CD14-positive monocyte (primary cell): ENCODE measurements at regions not wholly inside any gene's neighbourhood (a gene's known extent, or its start where the extent isn't known, plus 50 kb on each side); places are given as distances from the start of the nearest gene placed in this dataset.

ENCODE experiments used
- DNase-seq, 3 donors: peaks; one replicate each; pipeline ENCODE4 v3.0.0-alpha.2; 2011 to 2022
- H2AFZ ChIP-seq: 2 replicates; pipeline ENCODE4 v1.6.0; 2012; ENCODE audit warnings: mild to moderate bottlenecking, low read depth, low read length, inconsistent platforms; ENCODE audit not compliant: insufficient read depth, poor library complexity, severe bottlenecking
- H3K27ac ChIP-seq, 2 donors: 1 replicate in 1 of 2; 2 replicates in 1 of 2; pipeline ENCODE4 v1.5.1; 2012 to 2013; ENCODE audit warnings: low read length in 2 of 2, control low read depth in 1 of 2, inconsistent platforms in 1 of 2, low read depth in 1 of 2, mild to moderate bottlenecking in 1 of 2
- H3K27me3 ChIP-seq, 2 donors: one replicate each; pipeline versions ENCODE4 v1.6.0 to v1.6.1; 2011 to 2013; ENCODE audit warnings: low read length in 2 of 2; ENCODE audit not compliant: control insufficient read depth in 2 of 2, insufficient read depth in 2 of 2
- H3K36me3 ChIP-seq, 2 donors: replicated peaks in 1 of 2; 1 replicate in 1 of 2; 2 replicates in 1 of 2; pipeline versions ENCODE4 v1.5.1 to v1.6.1; 2012 to 2013; ENCODE audit warnings: low read length in 2 of 2, control low read depth in 1 of 2, inconsistent platforms in 1 of 2, mild to moderate bottlenecking in 1 of 2; ENCODE audit not compliant: insufficient read depth in 2 of 2, control insufficient read depth in 1 of 2
- H3K4me1 ChIP-seq, 2 donors: 1 replicate in 1 of 2; 2 replicates in 1 of 2; pipeline versions ENCODE4 v1.5.1 to v1.6.1; 2012 to 2013; ENCODE audit warnings: low read length in 2 of 2, control low read depth in 1 of 2, inconsistent platforms in 1 of 2, mild to moderate bottlenecking in 1 of 2, moderate library complexity in 1 of 2; ENCODE audit not compliant: insufficient read depth in 2 of 2, control insufficient read depth in 1 of 2
- H3K4me2 ChIP-seq: replicated peaks from 2 replicates; pipeline ENCODE3; 2012; ENCODE audit warnings: low read length, moderate library complexity, mild to moderate bottlenecking; ENCODE audit not compliant: poor library complexity, severe bottlenecking; ENCODE audit errors: extremely low read depth
- H3K4me3 ChIP-seq, 3 experiments: fragments of 200-600 bp in 1 of 3; sonication (generic) in 1 of 3; replicated peaks in 1 of 3; 1 replicate in 2 of 3; 2 replicates in 1 of 3; pipeline ENCODE4 v1.5.1; 2011 to 2013; ENCODE audit warnings: low read length in 3 of 3, mild to moderate bottlenecking in 3 of 3, control low read depth in 2 of 3, low read depth in 2 of 3, inconsistent platforms in 1 of 3, moderate library complexity in 1 of 3
- H3K79me2 ChIP-seq: 2 replicates; pipeline ENCODE4 v1.6.0; 2012; ENCODE audit warnings: mild to moderate bottlenecking, control low read depth, inconsistent platforms, low read length, moderate library complexity; ENCODE audit not compliant: insufficient read depth
- H3K9ac ChIP-seq: 2 replicates; pipeline ENCODE4 v1.6.0; 2017; ENCODE audit warnings: low read length, mild to moderate bottlenecking; ENCODE audit not compliant: insufficient read depth, poor library complexity, severe bottlenecking
- H3K9me3 ChIP-seq, 2 donors: replicated peaks in 1 of 2; 1 replicate in 1 of 2; 2 replicates in 1 of 2; pipeline versions ENCODE4 v1.5.1 to v1.6.1; 2012 to 2013; ENCODE audit warnings: low read length in 2 of 2, control low read depth in 1 of 2; ENCODE audit not compliant: control insufficient read depth in 1 of 2, insufficient read depth in 1 of 2
- H4K20me1 ChIP-seq: 2 replicates; pipeline ENCODE4 v1.6.0; 2012; ENCODE audit warnings: mild to moderate bottlenecking, low read length, control low read depth, moderate library complexity; ENCODE audit not compliant: insufficient read depth
- H3K27ac Mint-ChIP-seq, 7 donors: one replicate each; pipeline ENCODE4 v1.8.0; 2020; ENCODE audit warnings: mild to moderate bottlenecking in 7 of 7, mixed read lengths in 7 of 7, moderate library complexity in 6 of 7, inconsistent platforms in 2 of 7
- H3K27me3 Mint-ChIP-seq, 3 donors: one replicate each; pipeline ENCODE4 v1.8.0; 2021 to 2022; ENCODE audit warnings: low read depth in 3 of 3, mild to moderate bottlenecking in 3 of 3, mixed read lengths in 3 of 3, moderate library complexity in 3 of 3, inconsistent platforms in 1 of 3
- H3K36me3 Mint-ChIP-seq, 2 donors: one replicate each; pipeline ENCODE4 v1.8.0; 2020; ENCODE audit warnings: mixed read lengths in 2 of 2, inconsistent platforms in 1 of 2, mild to moderate bottlenecking in 1 of 2
- H3K4me1 Mint-ChIP-seq: one replicate; pipeline ENCODE4 v1.8.0; 2020; ENCODE audit warnings: mild to moderate bottlenecking, mixed read lengths
- H3K4me3 Mint-ChIP-seq, 2 donors: one replicate each; pipeline ENCODE4 v1.8.0; 2020; ENCODE audit warnings: mild to moderate bottlenecking in 2 of 2, mixed read lengths in 2 of 2, moderate library complexity in 1 of 2
- H3K9me3 Mint-ChIP-seq, 7 donors: one replicate each; pipeline ENCODE4 v1.8.0; 2020 to 2022; ENCODE audit warnings: mixed read lengths in 7 of 7, mild to moderate bottlenecking in 6 of 7, moderate library complexity in 6 of 7, inconsistent platforms in 2 of 7
- WGBS: methylation state at CpG from one replicate; pipeline ENCODE4 v1.1.5; 2013; ENCODE audit warnings: missing lambda C conversion rate; ENCODE audit not compliant: insufficient coverage; 5-methylcytosine and 5-hydroxymethylcytosine counted together
- intact Hi-C, 2 donors: fragments of 100-400 bp; cut with micrococcal nuclease; formaldehyde crosslinking; loops; one replicate each; pipeline versions ENCODE4 v1.15.0 to v1.15.1; 2023
- TF ChIP-seq, protein P1 (sequence below): fragments of 200-600 bp; IDR thresholded peaks from one replicate; pipeline ENCODE4 v1.8.0; 2022; ENCODE audit warnings: antibody characterized with exemption, mild to moderate bottlenecking

DNA sequence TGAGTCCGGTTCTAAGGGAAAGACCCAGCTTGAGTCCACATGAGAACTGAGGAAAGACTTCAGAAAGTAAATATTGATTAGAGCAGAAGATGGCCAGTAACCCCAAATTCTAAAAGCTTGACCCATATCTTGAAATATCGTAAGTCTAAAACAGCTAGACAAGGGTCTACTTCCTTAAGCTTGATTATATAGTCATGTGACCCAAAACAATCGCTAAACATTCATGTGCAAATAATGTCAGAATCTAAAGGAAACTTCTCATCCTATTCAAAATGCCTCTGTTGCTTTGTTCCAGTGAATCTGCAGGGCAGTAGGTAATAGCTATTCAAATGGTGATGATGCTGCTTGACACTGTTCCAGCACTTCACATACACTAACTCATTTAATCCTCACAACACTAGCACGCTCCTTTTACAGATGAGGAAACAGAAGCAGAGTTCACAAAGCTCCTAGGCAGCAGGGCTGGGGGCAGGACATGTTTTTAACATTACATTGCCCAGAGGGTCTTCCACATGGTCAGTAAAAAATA, 52.6 kb downstream of the TCF20 start:
- Histone ChIP-seq H3K4me2 (no peak overlapping the region), H2AFZ (no peak overlapping the region), H3K9me3 (no peaks in the 10 kb centered on the region), H4K20me1 (peaks cover 88% of the 10 kb centered on the region), H3K4me3 (no peak overlapping the region), H3K9ac (no peak overlapping the region), H3K4me1 (no peaks in the 10 kb centered on the region), H3K79me2 (peaks cover 49% of the 10 kb centered on the region), H3K36me3 (peaks cover 24 to 28% of the 10 kb centered on the region in 2 donors), H3K27me3 (no peaks in the 10 kb centered on the region), H3K27ac (no peak overlapping the region)
- peaks cover 0 to 3% (median 0%) of the 10 kb centered on the region in 3 donors for H3K27me3 Mint-ChIP-seq
- no CpG with 5 or more reads among the region's 4 CpGs for WGBS
- H3K4me1 Mint-ChIP-seq, result peaks cover 16% of the 10 kb centered on the region
- H3K4me3 Mint-ChIP-seq, result no peak overlapping the region
- TF ChIP-seq, protein P1, sequence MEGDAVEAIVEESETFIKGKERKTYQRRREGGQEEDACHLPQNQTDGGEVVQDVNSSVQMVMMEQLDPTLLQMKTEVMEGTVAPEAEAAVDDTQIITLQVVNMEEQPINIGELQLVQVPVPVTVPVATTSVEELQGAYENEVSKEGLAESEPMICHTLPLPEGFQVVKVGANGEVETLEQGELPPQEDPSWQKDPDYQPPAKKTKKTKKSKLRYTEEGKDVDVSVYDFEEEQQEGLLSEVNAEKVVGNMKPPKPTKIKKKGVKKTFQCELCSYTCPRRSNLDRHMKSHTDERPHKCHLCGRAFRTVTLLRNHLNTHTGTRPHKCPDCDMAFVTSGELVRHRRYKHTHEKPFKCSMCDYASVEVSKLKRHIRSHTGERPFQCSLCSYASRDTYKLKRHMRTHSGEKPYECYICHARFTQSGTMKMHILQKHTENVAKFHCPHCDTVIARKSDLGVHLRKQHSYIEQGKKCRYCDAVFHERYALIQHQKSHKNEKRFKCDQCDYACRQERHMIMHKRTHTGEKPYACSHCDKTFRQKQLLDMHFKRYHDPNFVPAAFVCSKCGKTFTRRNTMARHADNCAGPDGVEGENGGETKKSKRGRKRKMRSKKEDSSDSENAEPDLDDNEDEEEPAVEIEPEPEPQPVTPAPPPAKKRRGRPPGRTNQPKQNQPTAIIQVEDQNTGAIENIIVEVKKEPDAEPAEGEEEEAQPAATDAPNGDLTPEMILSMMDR, result no peak
- DNase-seq, result no peak
- intact Hi-C loops, result no loop called here
- peak overlapping the region in 3 of 7 donors; percentile 4 to 52 (median 27) for H3K27ac Mint-ChIP-seq
- H3K9me3 Mint-ChIP-seq, result no peaks in the 10 kb centered on the region
- H3K36me3 Mint-ChIP-seq, result peaks cover 24 to 30% of the 10 kb centered on the region in 2 donors

DNA sequence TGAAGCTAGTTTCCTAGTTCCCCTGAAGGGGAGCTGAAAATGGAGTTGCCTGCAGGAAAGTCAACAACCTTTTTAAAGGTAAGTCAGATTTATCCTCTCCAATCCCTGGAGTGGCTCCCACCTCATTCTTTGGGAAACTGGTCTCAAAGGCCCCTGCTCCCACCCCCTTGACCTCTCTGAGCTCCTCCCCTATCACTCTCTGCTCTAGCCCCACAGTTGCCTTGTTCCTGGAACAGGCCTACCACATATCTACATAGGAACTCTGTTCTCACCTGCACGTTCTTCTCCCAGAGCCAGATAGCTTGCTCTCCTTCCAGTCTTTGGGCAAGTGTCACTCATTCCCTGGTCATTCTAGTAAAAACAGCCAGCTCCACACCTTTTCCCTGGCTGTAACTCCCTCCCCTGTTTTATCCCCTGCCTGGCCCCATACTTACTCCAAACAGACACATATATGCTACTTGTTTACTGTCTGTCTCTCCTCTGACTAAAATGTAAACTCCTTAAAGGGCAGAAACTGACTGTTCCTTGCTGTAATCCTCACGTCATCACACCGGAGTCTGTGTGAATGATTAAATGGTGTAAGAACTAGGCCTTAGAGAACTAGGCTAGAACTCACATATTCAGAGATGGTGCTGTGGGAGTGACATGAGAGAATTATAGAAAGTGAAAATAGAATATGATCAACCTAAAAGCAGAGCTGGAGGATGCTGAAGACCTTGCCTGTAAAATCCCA, 53.3 kb downstream of the TCF20 start:
- H3K4me1 ChIP-seq, result no peaks in the 10 kb centered on the region
- H3K79me2 ChIP-seq, result peaks cover 42% of the 10 kb centered on the region
- 100% methylated on average over 1 of the region's 3 CpGs for WGBS
- H3K9me3 ChIP-seq, result no peaks in the 10 kb centered on the region
- Mint-ChIP-seq H3K9me3 (no peaks in the 10 kb centered on the region), H3K4me1 (peaks cover 12% of the 10 kb centered on the region), H3K36me3 (peaks cover 30 to 36% of the 10 kb centered on the region in 2 donors), H3K4me3 (no peak overlapping the region), H3K27ac (peak overlapping the region in 3 of 7 donors; percentile 4 to 27 (median 4)), H3K27me3 (peaks cover 0 to 3% (median 0%) of the 10 kb centered on the region in 3 donors)
- DNase-seq, result no peak
- no peak overlapping the region for H3K4me2 ChIP-seq
- H3K9ac ChIP-seq, result no peak overlapping the region
- H3K36me3 ChIP-seq, result peaks cover 31 to 34% of the 10 kb centered on the region in 2 donors
- intact Hi-C loops, result no loop called here
- H3K4me3 ChIP-seq, result no peak overlapping the region
- no peak overlapping the region for H2AFZ ChIP-seq
- TF ChIP-seq, protein P1, result no peak
- no peaks in the 10 kb centered on the region for H3K27me3 ChIP-seq
- peaks cover 82% of the 10 kb centered on the region for H4K20me1 ChIP-seq
- H3K27ac ChIP-seq, result no peak overlapping the region
